ENCODE measurements at regions not wholly inside any gene's neighbourhood (a gene's known extent, or its start where the extent isn't known, plus 50 kb on each side); places are given as distances from the start of the nearest gene placed in this dataset.
A peak's percentile ranks its signal among the peaks of the same experiment; 100 is the strongest.

DNA sequence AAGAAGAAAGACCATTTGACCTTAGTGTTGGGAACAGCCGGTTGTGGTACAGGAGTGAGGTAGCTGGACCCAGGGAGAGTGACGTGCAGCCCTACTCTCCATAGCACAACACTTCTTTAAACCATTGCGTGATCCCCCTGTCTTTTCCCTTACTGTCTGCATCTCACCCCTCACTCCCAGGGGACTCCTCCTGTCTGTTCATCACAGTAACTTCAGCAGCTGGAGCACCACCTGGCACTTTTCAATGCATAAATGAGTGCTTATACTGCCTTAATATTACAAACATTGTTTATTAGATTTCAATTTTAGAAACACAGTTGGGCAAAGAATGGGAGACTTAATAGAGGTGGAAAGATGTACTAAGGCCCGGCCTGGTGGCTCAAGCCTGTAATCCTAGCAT lies 285.5 kb downstream of the UQCRFS1 start:
- Histone ChIP-seq H3K9me3 (ENCODE audit: insufficient read depth, low read length) (no peaks in the 10 kb centered on the region), H3K27me3 (ENCODE audit: insufficient read depth, insufficient read length) (no peaks in the 10 kb centered on the region), H3K4me1 (ENCODE audit: insufficient read depth, insufficient read length) (no peaks in the 10 kb centered on the region), H3K4me3 (ENCODE audit: insufficient read length, low read depth) (no peak overlapping the region), H3K36me3 (ENCODE audit: insufficient read depth, insufficient read length, low read length) (no peaks in the 10 kb centered on the region), H3K9ac (ENCODE audit: insufficient read length, low read depth) (no peak overlapping the region)
- no peak for TF ChIP-seq ZNF274 (IDR thresholded peaks at IDR 0.05; ENCODE audit: low read depth, low read length)
- DNase-seq (ENCODE audit: low read depth, low spot score) = no peak

DNA sequence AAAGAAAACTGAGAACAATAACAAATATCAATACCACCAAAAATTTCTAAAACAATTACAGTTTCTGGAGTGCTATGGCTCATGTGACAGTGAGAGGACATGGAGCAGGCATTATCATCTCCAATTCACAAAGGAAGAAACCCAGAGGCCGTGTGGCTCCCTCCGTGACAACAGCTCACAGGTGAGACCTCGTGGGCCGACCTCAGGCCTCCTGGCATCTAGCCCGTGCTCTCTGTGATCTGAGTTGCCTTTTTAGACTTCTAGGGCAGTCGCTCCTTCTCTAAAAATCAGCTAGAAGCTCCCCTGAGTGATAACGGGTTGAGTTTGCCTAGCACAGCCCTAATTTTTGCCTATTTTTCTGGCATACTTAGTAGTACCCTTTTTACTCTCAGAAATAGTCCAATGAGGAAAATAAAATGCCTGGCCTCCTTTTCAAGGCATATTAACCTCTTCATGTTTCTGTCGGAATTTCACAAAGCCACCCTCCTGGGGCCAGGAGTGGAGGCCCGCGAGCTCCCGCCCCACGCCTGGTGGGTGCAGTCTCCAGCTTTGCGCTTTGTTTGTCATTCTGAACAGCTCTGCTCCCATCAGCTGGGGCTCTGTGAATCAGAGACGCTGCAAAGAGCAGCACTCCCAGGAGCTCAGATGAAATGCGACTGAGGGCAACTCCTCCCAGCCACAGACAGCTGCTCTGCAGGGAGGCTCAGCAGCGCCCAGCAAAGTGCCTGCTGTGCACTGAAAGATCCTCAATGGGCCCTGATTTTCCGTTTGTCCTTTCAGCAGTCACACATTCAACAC lies 292.5 kb downstream of the UQCRFS1 start:
- Histone ChIP-seq H3K4me3 (ENCODE audit: insufficient read length, low read depth) (no peak overlapping the region), H3K9me3 (ENCODE audit: insufficient read depth, low read length) (no peaks in the 10 kb centered on the region), H3K4me1 (ENCODE audit: insufficient read depth, insufficient read length) (peaks cover 5% of the 10 kb centered on the region), H3K27me3 (ENCODE audit: insufficient read depth, insufficient read length) (no peaks in the 10 kb centered on the region), H3K9ac (ENCODE audit: insufficient read length, low read depth) (no peak overlapping the region), H3K36me3 (ENCODE audit: insufficient read depth, insufficient read length, low read length) (no peaks in the 10 kb centered on the region)
- peak; percentile 22 for DNase-seq (ENCODE audit: low read depth, low spot score)
- TF ChIP-seq ZNF274 (IDR thresholded peaks at IDR 0.05; ENCODE audit: low read depth, low read length) = no peak
- no peak for TF ChIP-seq YY1 (IDR thresholded peaks at IDR 0.05; ENCODE audit: insufficient read depth, insufficient read length)
- no peak for TF ChIP-seq SUZ12 (IDR thresholded peaks at IDR 0.05; ENCODE audit: extremely low read depth, insufficient read depth, insufficient read length)

DNA sequence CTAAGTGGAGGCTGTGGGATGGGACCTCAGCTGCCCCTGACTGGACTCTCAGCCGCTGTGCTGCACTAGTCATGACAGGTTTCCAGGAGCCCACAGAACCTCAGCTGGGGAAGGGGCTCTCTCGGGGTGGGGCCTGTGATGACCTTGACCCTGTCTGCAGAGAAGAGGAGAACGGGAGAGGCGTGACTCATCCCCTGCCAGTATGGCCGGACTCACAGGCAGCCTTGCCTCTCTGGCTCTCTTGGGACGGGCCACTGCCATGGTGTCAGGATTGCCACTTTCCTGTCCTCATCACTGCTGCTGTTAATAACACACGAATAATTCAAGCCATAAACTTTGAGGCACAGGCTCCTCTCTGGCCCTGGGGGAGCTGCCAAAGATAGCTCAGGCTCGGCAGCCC lies 295.3 kb downstream of the UQCRFS1 start:
- no peak overlapping the region for H3K9ac ChIP-seq (ENCODE audit: insufficient read length, low read depth)
- TF ChIP-seq ZNF274 (IDR thresholded peaks at IDR 0.05; ENCODE audit: low read depth, low read length) = no peak
- no peak for TF ChIP-seq SUZ12 (IDR thresholded peaks at IDR 0.05; ENCODE audit: extremely low read depth, insufficient read depth, insufficient read length)
- TF ChIP-seq YY1 (IDR thresholded peaks at IDR 0.05; ENCODE audit: insufficient read depth, insufficient read length) = no peak

DNA sequence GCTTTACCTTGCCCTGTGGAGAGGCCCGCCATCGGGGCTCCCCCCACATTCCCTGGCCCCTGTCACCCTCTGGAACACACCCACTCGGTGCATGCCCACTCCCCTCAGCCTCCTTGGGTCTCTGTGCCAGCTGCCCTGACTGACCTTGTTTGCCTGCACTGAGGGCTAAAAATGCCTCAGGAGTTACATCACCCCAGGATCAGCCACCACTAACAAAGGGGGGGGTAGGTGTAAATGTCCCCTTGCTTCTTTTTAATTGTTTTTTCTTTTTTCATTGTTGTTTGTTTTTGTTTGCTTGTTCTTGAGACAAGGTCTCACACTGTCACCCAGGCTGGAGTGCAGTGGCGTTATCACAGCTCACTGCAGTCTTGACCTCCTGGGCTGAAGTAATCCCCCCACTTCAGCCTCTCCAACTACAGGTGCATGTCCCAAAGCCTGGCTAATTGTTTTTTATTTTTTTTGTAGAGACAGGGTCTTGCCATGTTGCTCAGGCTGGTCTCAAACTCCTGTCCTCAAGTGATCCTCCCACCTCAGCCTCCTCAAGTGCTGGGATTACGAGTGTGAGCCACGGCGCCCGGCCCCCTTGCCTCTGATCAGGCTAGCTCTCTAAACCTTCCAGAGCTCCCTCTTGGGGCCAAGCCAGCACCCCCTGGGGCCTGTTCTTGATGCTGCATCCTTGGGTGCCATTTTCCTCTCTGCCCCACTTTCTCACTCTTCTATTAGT lies 297.1 kb downstream of the UQCRFS1 start:
- Histone ChIP-seq H3K4me1 (ENCODE audit: insufficient read depth, insufficient read length) (peaks cover 5% of the 10 kb centered on the region), H3K27me3 (ENCODE audit: insufficient read depth, insufficient read length) (no peaks in the 10 kb centered on the region), H3K36me3 (ENCODE audit: insufficient read depth, insufficient read length, low read length) (no peaks in the 10 kb centered on the region), H3K9me3 (ENCODE audit: insufficient read depth, low read length) (no peaks in the 10 kb centered on the region), H3K4me3 (ENCODE audit: insufficient read length, low read depth) (no peak overlapping the region), H3K9ac (ENCODE audit: insufficient read length, low read depth) (no peak overlapping the region)
- TF ChIP-seq YY1 (IDR thresholded peaks at IDR 0.05; ENCODE audit: insufficient read depth, insufficient read length) (no peak), ZNF274 (IDR thresholded peaks at IDR 0.05; ENCODE audit: low read depth, low read length) (no peak), SUZ12 (IDR thresholded peaks at IDR 0.05; ENCODE audit: extremely low read depth, insufficient read depth, insufficient read length) (no peak)
- DNase-seq (ENCODE audit: low read depth, low spot score) = no peak

More for the DNA sequence above, 295.3 kb downstream of the UQCRFS1 start:
- peaks cover 5% of the 10 kb centered on the region for H3K4me1 ChIP-seq (ENCODE audit: insufficient read depth, insufficient read length)
- H3K27me3 ChIP-seq (ENCODE audit: insufficient read depth, insufficient read length) = no peaks in the 10 kb centered on the region
- no peaks in the 10 kb centered on the region for H3K36me3 ChIP-seq (ENCODE audit: insufficient read depth, insufficient read length, low read length)
- no peak for DNase-seq (ENCODE audit: low read depth, low spot score)
- no peak overlapping the region for H3K4me3 ChIP-seq (ENCODE audit: insufficient read length, low read depth)
- H3K9me3 ChIP-seq (ENCODE audit: insufficient read depth, low read length) = no peaks in the 10 kb centered on the region

DNA sequence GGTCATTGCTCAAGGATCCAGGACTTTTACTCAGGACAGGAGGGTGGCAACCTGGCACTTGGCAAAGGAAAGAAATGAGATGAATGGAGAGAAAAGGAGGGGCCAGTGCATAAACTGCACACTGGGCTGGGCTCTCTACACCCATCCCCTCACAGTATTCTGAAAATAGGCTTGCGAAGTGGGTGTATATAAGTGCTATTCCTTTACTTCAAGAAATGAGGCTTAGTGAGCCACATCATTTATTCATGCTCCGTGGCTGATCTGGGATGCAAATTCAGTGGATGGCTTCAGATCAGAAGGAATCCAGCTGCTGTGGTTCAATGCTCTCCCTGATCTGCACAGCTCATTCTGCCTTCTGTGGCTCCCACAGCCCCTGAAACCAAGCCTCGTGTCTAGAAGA lies 297.7 kb downstream of the UQCRFS1 start:
- TF ChIP-seq SUZ12 (IDR thresholded peaks at IDR 0.05; ENCODE audit: extremely low read depth, insufficient read depth, insufficient read length) (no peak), ZNF274 (IDR thresholded peaks at IDR 0.05; ENCODE audit: low read depth, low read length) (no peak), YY1 (IDR thresholded peaks at IDR 0.05; ENCODE audit: insufficient read depth, insufficient read length) (no peak)
- Histone ChIP-seq H3K9me3 (ENCODE audit: insufficient read depth, low read length) (no peaks in the 10 kb centered on the region), H3K9ac (ENCODE audit: insufficient read length, low read depth) (no peak overlapping the region), H3K4me1 (ENCODE audit: insufficient read depth, insufficient read length) (peaks cover 5% of the 10 kb centered on the region), H3K4me3 (ENCODE audit: insufficient read length, low read depth) (no peak overlapping the region), H3K36me3 (ENCODE audit: insufficient read depth, insufficient read length, low read length) (no peaks in the 10 kb centered on the region), H3K27me3 (ENCODE audit: insufficient read depth, insufficient read length) (no peaks in the 10 kb centered on the region)
- no peak for DNase-seq (ENCODE audit: low read depth, low spot score)

DNA sequence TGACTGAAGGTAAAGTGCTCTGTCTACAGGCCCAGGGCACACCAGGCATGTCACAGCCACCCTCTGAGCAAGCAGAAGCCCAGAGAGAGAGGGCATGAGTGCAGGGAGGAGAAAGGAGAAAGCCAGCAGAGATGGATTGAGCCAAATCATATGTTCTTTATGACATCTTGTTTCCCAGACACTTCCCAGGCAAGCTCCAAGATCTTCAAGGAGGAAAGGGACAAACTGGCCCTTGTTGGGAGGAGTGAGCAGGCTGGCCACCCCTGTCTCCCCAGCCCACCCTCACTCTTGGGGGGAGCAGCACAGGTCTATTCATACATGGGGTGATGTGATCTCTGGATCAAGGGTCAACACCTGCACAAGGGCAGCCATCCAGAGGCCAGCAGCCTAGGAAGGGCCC lies 298.8 kb downstream of the UQCRFS1 start:
- Histone ChIP-seq H3K9me3 (ENCODE audit: insufficient read depth, low read length) (no peaks in the 10 kb centered on the region), H3K4me3 (ENCODE audit: insufficient read length, low read depth) (no peak overlapping the region)

DNA sequence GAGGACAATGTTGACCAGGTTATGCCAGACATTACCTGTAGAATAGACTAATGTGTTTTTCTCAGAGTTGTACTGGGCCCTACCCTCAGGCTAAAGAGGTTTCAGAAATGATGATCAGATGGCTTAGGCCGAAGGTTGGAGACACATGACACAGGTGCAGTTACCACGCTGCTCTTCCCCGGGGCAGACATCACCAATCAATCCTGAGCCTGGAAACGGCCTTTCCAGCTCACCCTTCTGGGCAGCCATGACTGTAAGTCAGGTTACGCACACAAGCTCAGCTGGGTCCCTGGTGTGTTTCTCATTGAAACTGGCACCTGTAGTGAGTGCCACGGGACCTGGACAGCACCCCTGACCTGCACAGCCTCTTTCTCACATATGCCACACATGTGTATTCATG lies 299.3 kb downstream of the UQCRFS1 start:
- Histone ChIP-seq H3K9ac (ENCODE audit: insufficient read length, low read depth) (no peak overlapping the region), H3K4me1 (ENCODE audit: insufficient read depth, insufficient read length) (peaks cover 5% of the 10 kb centered on the region), H3K4me3 (ENCODE audit: insufficient read length, low read depth) (no peak overlapping the region), H3K27me3 (ENCODE audit: insufficient read depth, insufficient read length) (no peaks in the 10 kb centered on the region), H3K36me3 (ENCODE audit: insufficient read depth, insufficient read length, low read length) (no peaks in the 10 kb centered on the region), H3K9me3 (ENCODE audit: insufficient read depth, low read length) (no peaks in the 10 kb centered on the region)
- TF ChIP-seq ZNF274 (IDR thresholded peaks at IDR 0.05; ENCODE audit: low read depth, low read length) (no peak), SUZ12 (IDR thresholded peaks at IDR 0.05; ENCODE audit: extremely low read depth, insufficient read depth, insufficient read length) (no peak), YY1 (IDR thresholded peaks at IDR 0.05; ENCODE audit: insufficient read depth, insufficient read length) (no peak)
- DNase-seq (ENCODE audit: low read depth, low spot score) = no peak

More for the DNA sequence above, 298.8 kb downstream of the UQCRFS1 start:
- H3K9ac ChIP-seq (ENCODE audit: insufficient read length, low read depth) = no peak overlapping the region
- peaks cover 5% of the 10 kb centered on the region for H3K4me1 ChIP-seq (ENCODE audit: insufficient read depth, insufficient read length)
- no peaks in the 10 kb centered on the region for H3K36me3 ChIP-seq (ENCODE audit: insufficient read depth, insufficient read length, low read length)
- H3K27me3 ChIP-seq (ENCODE audit: insufficient read depth, insufficient read length) = no peaks in the 10 kb centered on the region
- no peak for DNase-seq (ENCODE audit: low read depth, low spot score)
- TF ChIP-seq SUZ12 (IDR thresholded peaks at IDR 0.05; ENCODE audit: extremely low read depth, insufficient read depth, insufficient read length) (no peak), YY1 (IDR thresholded peaks at IDR 0.05; ENCODE audit: insufficient read depth, insufficient read length) (no peak), ZNF274 (IDR thresholded peaks at IDR 0.05; ENCODE audit: low read depth, low read length) (no peak)

Measured in NT2/D1 (cell line).